Trophoblast cell (in vitro differentiated cells and primary cell): ENCODE measurements at regions not wholly inside any gene's neighbourhood (a gene's known extent, or its start where the extent isn't known, plus 50 kb on each side); places are given as distances from the start of the nearest gene placed in this dataset.

ENCODE experiments used
- DNase-seq, 2 donors: peaks; one replicate each; pipeline ENCODE4 v3.0.0-alpha.2; 2016
- H2AFZ ChIP-seq: 2 replicates; pipeline ENCODE4 v1.6.1; 2013; ENCODE audit warnings: low read length, moderate library complexity, mild to moderate bottlenecking; ENCODE audit not compliant: insufficient read depth, poor library complexity
- H2AK5ac ChIP-seq: 2 replicates; pipeline ENCODE4 v1.6.1; 2013; ENCODE audit warnings: mild to moderate bottlenecking, low read length
- H2BK120ac ChIP-seq: 2 replicates; pipeline ENCODE4 v1.6.1; 2013; ENCODE audit warnings: low read length, mild to moderate bottlenecking, moderate library complexity; ENCODE audit not compliant: insufficient read depth, poor library complexity
- H2BK12ac ChIP-seq: 2 replicates; pipeline ENCODE4 v1.6.1; 2013; ENCODE audit warnings: mild to moderate bottlenecking, low read length, moderate library complexity
- H2BK5ac ChIP-seq: 2 replicates; pipeline ENCODE4 v1.6.1; 2013; ENCODE audit warnings: low read length, low read depth, moderate library complexity, mild to moderate bottlenecking; ENCODE audit not compliant: poor library complexity
- H3K14ac ChIP-seq: 2 replicates; pipeline ENCODE4 v1.6.1; 2013; ENCODE audit warnings: mild to moderate bottlenecking, low read length
- H3K18ac ChIP-seq: 2 replicates; pipeline ENCODE4 v1.6.1; 2013; ENCODE audit warnings: mild to moderate bottlenecking, low read length
- H3K23ac ChIP-seq: 2 replicates; pipeline ENCODE4 v1.6.1; 2013; ENCODE audit warnings: low read length
- H3K27ac ChIP-seq: 2 replicates; pipeline ENCODE4 v1.5.1; 2013; ENCODE audit warnings: low read depth, mild to moderate bottlenecking, inconsistent platforms, low read length, moderate library complexity
- H3K27me3 ChIP-seq: 2 replicates; pipeline ENCODE4 v1.6.1; 2013; ENCODE audit warnings: inconsistent platforms, mild to moderate bottlenecking, low read length, moderate library complexity; ENCODE audit not compliant: insufficient read depth
- H3K36me3 ChIP-seq, 2 experiments: 1 replicate in 1 of 2; 2 replicates in 1 of 2; pipeline ENCODE4 v1.6.1; 2013; ENCODE audit warnings: low read length in 2 of 2, mild to moderate bottlenecking in 2 of 2, moderate library complexity in 1 of 2; ENCODE audit not compliant: insufficient read depth in 2 of 2, control insufficient read depth in 1 of 2
- H3K4ac ChIP-seq: 2 replicates; pipeline ENCODE4 v1.6.1; 2013; ENCODE audit warnings: low read depth, mild to moderate bottlenecking, low read length, moderate library complexity
- H3K4me1 ChIP-seq, 2 experiments: 1 replicate in 1 of 2; 2 replicates in 1 of 2; pipeline ENCODE4 v1.6.1; 2013; ENCODE audit warnings: low read length in 2 of 2, mild to moderate bottlenecking in 2 of 2, moderate library complexity in 1 of 2; ENCODE audit not compliant: insufficient read depth in 2 of 2, control insufficient read depth in 1 of 2
- H3K4me2 ChIP-seq: 2 replicates; pipeline ENCODE4 v1.6.1; 2013; ENCODE audit warnings: inconsistent platforms, mild to moderate bottlenecking, low read length, moderate library complexity
- H3K4me3 ChIP-seq: 2 replicates; pipeline ENCODE4 v1.5.1; 2013; ENCODE audit warnings: mild to moderate bottlenecking, low read depth, low read length, inconsistent platforms
- H3K79me1 ChIP-seq: one replicate; pipeline ENCODE4 v1.6.1; 2013; ENCODE audit warnings: low read length
- H3K79me2 ChIP-seq: 2 replicates; pipeline ENCODE4 v1.6.1; 2013; ENCODE audit warnings: low read length, mild to moderate bottlenecking; ENCODE audit not compliant: control insufficient read depth, insufficient read depth, poor library complexity
- H3K9ac ChIP-seq: 2 replicates; pipeline ENCODE4 v1.6.1; 2013; ENCODE audit warnings: mild to moderate bottlenecking, low read length
- H3K9me3 ChIP-seq: 2 replicates; pipeline ENCODE4 v1.6.1; 2013; ENCODE audit warnings: low read depth, mild to moderate bottlenecking, control low read depth, inconsistent platforms, low read length; ENCODE audit not compliant: insufficient read depth
- H4K12ac ChIP-seq: 2 replicates; pipeline ENCODE4 v1.6.1; 2013; ENCODE audit warnings: low read depth, mild to moderate bottlenecking, low read length, moderate library complexity
- H4K8ac ChIP-seq: 2 replicates; pipeline ENCODE4 v1.6.1; 2013; ENCODE audit warnings: low read depth, mild to moderate bottlenecking, low read length, moderate library complexity
- H4K91ac ChIP-seq: one replicate; pipeline ENCODE4 v1.6.1; 2013; ENCODE audit warnings: low read depth, mild to moderate bottlenecking, low read length, moderate library complexity
- WGBS: extraction: QIAGEN DNeasy Blood & Tissue Kit; methylation state at CpG from one replicate; pipeline ENCODE4 v1.1.7; 2013; ENCODE audit warnings: missing lambda C conversion rate; ENCODE audit not compliant: insufficient read length, insufficient coverage; ENCODE audit errors: extremely low coverage; 5-methylcytosine and 5-hydroxymethylcytosine counted together

DNA sequence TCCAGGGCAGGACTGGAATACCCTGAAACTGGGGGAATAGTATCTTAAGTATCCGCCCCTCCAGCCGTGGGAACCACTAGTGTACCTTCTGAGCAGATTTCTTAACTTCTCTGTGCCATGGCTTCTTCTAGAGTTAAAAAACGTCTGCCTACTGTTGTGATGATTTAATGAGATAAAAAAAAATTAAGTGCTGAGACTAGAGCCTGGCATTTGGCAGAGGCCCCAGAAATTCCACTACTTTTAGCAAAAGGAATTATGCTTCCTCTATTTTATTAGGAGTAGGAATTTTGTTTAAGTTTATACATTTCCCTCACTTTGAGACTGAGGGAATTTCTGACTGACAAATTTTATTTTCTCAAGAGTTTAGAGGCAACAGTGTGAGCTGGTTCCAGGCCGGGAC lies 371.2 kb upstream of the B3GAT1 start:
- Histone ChIP-seq H3K27me3 (no peaks in the 10 kb centered on the region), H2AK5ac (no peak overlapping the region), H3K14ac (no peak overlapping the region), H3K9ac (no peak overlapping the region), H3K9me3 (no peaks in the 10 kb centered on the region), H4K8ac (no peak overlapping the region), H2AFZ (no peak overlapping the region), H3K79me1 (no peaks in the 10 kb centered on the region), H3K4me3 (no peak overlapping the region), H2BK120ac (no peak overlapping the region), H3K18ac (no peak overlapping the region), H3K36me3 (no peaks in the 10 kb centered on the region), H3K79me2 (no peaks in the 10 kb centered on the region), H3K23ac (no peak overlapping the region), H2BK5ac (no peak overlapping the region), H2BK12ac (no peak overlapping the region), H4K91ac (no peak overlapping the region), H3K4me1 (peaks cover 0 to 2% of the 10 kb centered on the region in 2 experiments), H3K4me2 (no peak overlapping the region), H4K12ac (no peak overlapping the region), H3K27ac (no peak overlapping the region), H3K4ac (no peak overlapping the region)
- WGBS: no CpG with 5 or more reads among the region's 4 CpGs
- DNase-seq: no peak

GRCh38 chr11:134781380-134781866 lies 369.4 kb upstream of the B3GAT1 start:
- no peak overlapping the region for H3K9ac ChIP-seq
- WGBS: no CpG with 5 or more reads among the region's 3 CpGs
- no peaks in the 10 kb centered on the region for H3K79me2 ChIP-seq

GRCh38 chr11:134780486-134781147 lies 368.6 kb upstream of the B3GAT1 start:
- Histone ChIP-seq H3K4me1 (peaks cover 2% of the 10 kb centered on the region in 2 experiments), H3K27ac (no peak overlapping the region), H3K14ac (no peak overlapping the region), H3K4me2 (no peak overlapping the region), H2AFZ (no peak overlapping the region), H3K4ac (no peak overlapping the region), H3K18ac (no peak overlapping the region), H3K9me3 (no peaks in the 10 kb centered on the region), H4K8ac (no peak overlapping the region), H3K4me3 (no peak overlapping the region), H3K23ac (no peak overlapping the region), H3K79me2 (no peaks in the 10 kb centered on the region), H2BK12ac (no peak overlapping the region), H2AK5ac (no peak overlapping the region), H2BK5ac (no peak overlapping the region), H2BK120ac (no peak overlapping the region), H3K27me3 (no peaks in the 10 kb centered on the region), H3K9ac (no peak overlapping the region), H3K36me3 (no peaks in the 10 kb centered on the region), H4K12ac (no peak overlapping the region), H4K91ac (no peak overlapping the region), H3K79me1 (no peaks in the 10 kb centered on the region)
- WGBS: no CpG with 5 or more reads among the region's 4 CpGs
- DNase-seq: peak in 1 of 2 donors; percentile 20

More at GRCh38 chr11:134781380-134781866, 369.4 kb upstream of the B3GAT1 start:
- Histone ChIP-seq H2AK5ac (no peak overlapping the region), H4K12ac (no peak overlapping the region), H3K79me1 (no peaks in the 10 kb centered on the region), H3K18ac (no peak overlapping the region), H3K4me3 (no peak overlapping the region), H3K4me1 (peaks cover under 1 to 2% of the 10 kb centered on the region in 2 experiments), H3K4ac (no peak overlapping the region), H3K4me2 (no peak overlapping the region), H2AFZ (no peak overlapping the region), H2BK12ac (no peak overlapping the region), H3K14ac (no peak overlapping the region), H2BK120ac (no peak overlapping the region), H3K27ac (no peak overlapping the region), H3K27me3 (no peaks in the 10 kb centered on the region), H3K36me3 (no peaks in the 10 kb centered on the region), H4K91ac (no peak overlapping the region), H2BK5ac (no peak overlapping the region), H4K8ac (no peak overlapping the region), H3K23ac (no peak overlapping the region), H3K9me3 (no peaks in the 10 kb centered on the region)
- no peak for DNase-seq

DNA sequence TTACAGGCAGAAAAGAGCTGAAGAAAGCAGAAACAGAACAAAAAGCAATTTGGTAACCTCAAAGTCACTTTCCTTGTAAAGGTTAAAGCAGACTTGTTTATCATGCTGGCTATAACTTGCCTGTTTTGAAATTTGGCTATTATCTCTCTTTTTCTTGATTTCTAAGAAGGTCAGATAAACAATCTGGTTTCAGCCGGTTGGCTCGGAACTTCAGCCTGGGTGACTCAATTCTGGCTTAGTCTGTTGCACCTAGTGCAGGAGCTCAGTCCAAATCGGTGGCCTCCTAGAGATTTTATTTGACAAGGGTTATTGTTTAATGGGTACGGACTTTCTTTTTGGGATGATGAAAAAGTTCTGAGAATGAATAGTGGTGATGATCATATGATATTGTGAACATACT lies 367.1 kb upstream of the B3GAT1 start:
- H2BK12ac ChIP-seq: no peak overlapping the region
- no peak overlapping the region for H3K4me3 ChIP-seq
- WGBS: no CpG with 5 or more reads among the region's 4 CpGs
- H3K4me1 ChIP-seq: peaks cover 2% of the 10 kb centered on the region in 2 experiments
- H3K4me2 ChIP-seq: no peak overlapping the region
- no peak overlapping the region for H4K8ac ChIP-seq
- no peak overlapping the region for H4K91ac ChIP-seq
- no peak overlapping the region for H4K12ac ChIP-seq
- no peaks in the 10 kb centered on the region for H3K9me3 ChIP-seq
- H3K27ac ChIP-seq: no peak overlapping the region
- H3K36me3 ChIP-seq: no peaks in the 10 kb centered on the region
- no peak overlapping the region for H3K18ac ChIP-seq
- H2AFZ ChIP-seq: no peak overlapping the region
- H2BK120ac ChIP-seq: no peak overlapping the region
- no peak overlapping the region for H2BK5ac ChIP-seq
- no peak overlapping the region for H3K4ac ChIP-seq
- H3K14ac ChIP-seq: no peak overlapping the region
- no peak overlapping the region for H3K23ac ChIP-seq
- no peak overlapping the region for H3K9ac ChIP-seq
- H2AK5ac ChIP-seq: no peak overlapping the region
- no peak for DNase-seq
- H3K79me1 ChIP-seq: no peaks in the 10 kb centered on the region
- no peaks in the 10 kb centered on the region for H3K27me3 ChIP-seq
- H3K79me2 ChIP-seq: no peaks in the 10 kb centered on the region
